Activated T-cell treated with anti-CD3 and anti-CD28 coated beads, Interleukin-2, amount 50 U/mL, for 1 hour (primary cell): ENCODE measurements at regions not wholly inside any gene's neighbourhood (a gene's known extent, or its start where the extent isn't known, plus 50 kb on each side); places are given as distances from the start of the nearest gene placed in this dataset.

Experiments used
- DNase-seq: peaks from one replicate; pipeline ENCODE4 v3.0.0-alpha.2; 2020

DNA sequence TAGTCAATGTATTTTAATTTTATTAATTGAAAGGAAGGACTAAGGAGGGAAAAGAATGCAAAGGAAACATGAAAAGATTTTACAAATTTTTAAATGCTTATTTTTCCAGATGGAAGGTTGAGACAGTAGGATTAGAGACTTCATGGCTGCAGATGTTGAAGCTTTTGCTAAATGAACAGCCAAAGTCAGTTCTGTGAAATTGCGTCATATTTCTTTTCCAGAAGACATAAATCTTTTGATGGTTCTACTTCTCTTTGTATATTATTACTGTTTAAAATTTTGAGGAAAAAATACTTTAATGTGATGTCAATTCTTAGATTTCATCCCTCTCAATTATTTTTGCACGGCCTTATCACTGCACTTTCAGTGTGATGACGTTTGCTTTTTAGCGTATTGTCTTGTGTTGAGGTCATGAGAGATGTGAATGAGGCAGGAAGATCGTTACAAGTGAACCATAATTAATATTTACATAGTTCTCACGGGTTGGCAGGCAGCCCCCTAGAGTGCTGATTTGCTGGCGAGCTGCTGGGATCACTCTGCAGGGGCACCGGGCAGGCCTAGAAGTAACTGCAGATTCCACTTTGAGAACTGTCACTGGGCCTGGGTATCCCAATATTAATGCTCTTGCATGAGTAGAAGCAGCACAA lies 158.1 kb downstream of the TBXT start:
- DNase-seq, result no peak

DNA sequence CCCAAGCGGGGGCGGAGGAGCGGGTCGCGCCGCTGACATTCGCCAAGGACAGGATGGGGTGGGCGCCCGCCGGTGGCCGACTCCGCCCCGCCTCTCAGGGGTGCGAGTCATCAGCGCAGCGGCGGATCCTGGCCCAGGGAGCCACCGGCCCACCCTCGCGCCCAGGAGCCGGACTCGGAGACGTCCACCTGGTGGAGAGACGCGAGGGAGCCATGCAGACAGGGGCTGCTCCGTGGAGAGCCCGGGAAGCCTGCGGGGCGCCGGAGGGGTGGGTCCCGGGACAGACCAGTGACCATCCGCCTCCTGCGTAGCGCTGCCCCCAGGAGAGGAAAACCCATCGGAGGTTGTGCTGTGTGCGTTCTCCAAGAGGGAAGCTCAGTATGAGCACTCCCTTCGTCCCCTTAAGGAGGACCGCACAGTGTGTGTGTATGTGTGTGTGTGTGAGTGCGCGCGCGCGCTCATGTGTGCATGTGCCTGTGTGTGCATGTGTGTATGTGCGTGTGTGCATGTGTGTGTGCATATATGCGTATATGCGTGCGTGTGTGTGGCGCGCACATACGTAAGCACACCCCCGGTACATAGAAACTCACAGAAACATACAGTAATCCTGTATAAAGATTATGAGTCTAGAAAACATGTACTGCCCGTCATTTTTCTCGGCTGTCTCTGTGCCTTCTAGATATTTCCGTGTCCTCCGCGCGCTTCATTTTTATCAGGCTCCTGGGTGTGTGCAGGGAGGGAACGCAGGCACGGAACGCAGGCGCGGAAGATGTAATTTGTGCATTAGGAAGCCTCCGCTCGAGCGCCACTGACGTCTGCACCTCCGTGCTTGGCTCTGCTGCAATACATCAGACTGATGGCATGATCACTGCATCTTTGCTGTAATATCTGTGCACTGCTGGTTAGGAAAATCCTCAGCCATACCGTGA lies 158.9 kb downstream of the TBXT start:
- DNase-seq, result no peak

GRCh38 chr6:166007349-166008263 lies 160.0 kb downstream of the TBXT start:
- DNase-seq, result no peak

DNA sequence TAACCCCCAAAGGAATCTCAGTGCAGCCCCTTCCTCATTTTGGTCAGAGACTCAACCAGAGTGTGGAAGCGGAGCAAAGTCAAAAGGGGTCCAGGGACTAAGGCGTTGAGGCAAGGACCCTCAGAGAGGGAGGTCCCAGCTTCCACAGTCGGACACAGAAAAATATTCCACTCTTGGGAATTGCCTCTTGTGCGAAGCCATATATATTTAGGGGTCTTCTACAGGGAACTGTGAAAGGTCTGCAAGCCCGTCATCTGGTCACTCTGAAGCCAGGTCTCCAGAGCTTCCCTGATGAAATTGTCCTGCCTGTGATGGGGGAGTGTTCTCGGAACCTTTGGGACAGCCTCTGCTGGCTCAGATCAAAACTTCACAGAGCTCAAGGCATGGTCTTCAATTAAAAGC lies 160.8 kb downstream of the TBXT start:
- no peak for DNase-seq

- no peak for DNase-seq
Measured at GRCh38 chr6:166005944-166006899, 161.4 kb downstream of the TBXT start.

GRCh38 chr6:166005401-166005943 lies 162.2 kb downstream of the TBXT start:
- DNase-seq, result no peak

GRCh38 chr6:166004876-166005275 lies 162.8 kb downstream of the TBXT start:
- no peak for DNase-seq

- no peak for DNase-seq
Measured at GRCh38 chr6:166004471-166004870, 163.2 kb downstream of the TBXT start.

DNA sequence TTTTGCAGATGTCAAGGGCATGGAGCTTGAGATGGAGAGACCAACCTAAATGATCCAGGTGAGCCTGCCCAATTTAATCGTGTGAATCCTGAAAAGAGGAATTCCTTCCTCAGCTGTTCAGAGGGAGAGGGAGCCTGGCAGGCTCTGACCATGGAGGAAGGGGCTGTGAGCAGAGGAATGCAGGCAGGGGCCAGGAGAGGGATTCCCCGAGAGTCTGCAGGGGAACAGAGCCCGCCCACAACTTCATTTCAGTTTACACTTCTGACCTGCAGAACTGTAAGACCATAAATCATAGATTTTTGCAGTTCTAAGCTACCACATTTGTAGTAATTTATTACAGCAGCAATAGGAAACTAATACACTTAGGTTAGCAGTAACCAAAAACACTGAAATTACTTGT lies 164.1 kb downstream of the TBXT start:
- DNase-seq, result no peak

DNA sequence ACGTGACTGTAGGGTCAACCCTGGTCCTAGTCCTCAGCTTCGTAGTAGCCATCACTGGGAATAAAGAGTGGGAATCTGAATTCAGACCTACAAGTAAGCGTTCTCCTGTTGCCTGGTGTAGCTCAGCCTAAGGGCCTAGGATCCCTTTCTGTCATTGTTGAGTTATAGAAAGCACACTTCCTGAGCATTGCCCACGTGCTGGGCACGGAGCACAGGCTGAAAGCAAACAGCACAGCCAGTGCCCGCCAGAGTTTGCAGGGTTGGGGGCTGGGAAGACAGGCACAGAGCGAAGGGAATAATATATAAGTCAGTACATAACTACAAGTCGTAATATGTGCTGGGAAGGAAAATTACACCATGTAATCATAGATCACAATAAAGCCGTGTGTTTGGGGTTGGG lies 166.3 kb downstream of the TBXT start:
- no peak for DNase-seq

DNA sequence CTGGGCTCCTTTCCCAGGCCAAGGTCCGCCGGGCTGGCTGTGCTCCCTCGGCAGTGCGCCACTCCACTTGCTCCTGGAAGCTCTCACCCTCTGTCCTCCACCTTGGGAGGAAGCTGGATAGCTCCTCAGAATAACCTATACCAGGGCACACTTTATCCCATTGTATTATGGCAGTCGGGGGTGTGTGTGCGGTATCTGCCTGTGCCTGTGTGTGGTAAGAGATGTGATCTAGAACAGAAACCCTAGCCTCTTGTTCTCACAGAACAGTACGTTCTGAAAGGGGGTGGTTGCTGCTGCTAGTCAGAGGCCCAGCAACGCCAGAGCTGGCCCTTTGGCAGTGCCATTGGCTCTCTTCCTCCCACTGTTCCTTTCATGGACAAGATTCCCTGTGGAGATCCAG lies 168.4 kb downstream of the TBXT start:
- DNase-seq, result no peak

DNA sequence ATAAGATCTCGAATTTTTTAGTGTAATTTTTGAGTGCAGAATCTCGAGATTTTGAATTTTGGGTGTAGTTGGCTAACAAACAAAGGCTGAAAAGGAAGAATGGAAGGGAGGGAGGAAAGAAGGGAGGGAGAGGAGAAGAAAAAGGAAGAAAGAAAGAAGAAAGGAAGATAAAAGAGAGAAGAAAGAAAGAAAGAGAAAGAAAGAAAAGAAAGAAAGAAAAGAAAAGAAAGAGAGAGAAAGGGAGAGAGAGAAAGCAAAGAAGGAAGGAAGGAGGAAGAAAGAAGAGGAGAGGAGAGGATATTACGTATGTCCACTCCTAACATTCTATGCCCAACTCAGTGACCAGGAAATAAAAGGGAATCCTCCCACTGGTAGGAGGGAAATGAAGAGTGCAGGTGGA lies 169.6 kb downstream of the TBXT start:
- no peak for DNase-seq

- no peak for DNase-seq
Measured at GRCh38 chr6:165991341-165991740, 176.3 kb downstream of the TBXT start.

DNA sequence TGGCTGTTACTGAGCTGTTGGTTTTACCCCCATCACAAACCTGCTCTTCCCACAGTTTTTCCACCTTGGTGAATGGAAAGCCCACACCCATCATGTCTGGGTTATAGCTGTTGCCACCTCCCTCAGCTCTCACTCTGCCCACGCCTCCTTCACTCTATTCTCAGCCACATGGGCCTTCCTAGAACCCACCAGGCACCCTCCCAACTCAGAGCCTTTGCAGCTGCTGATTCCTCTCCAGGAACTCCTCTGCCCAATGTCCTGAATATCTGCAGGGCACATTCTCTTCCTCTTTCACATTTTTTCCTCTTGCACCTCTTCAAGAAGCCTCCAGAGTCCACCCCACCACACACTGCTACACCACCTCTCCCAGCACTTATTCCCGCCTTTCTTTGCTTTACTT lies 177.4 kb downstream of the TBXT start:
- no peak for DNase-seq

DNA sequence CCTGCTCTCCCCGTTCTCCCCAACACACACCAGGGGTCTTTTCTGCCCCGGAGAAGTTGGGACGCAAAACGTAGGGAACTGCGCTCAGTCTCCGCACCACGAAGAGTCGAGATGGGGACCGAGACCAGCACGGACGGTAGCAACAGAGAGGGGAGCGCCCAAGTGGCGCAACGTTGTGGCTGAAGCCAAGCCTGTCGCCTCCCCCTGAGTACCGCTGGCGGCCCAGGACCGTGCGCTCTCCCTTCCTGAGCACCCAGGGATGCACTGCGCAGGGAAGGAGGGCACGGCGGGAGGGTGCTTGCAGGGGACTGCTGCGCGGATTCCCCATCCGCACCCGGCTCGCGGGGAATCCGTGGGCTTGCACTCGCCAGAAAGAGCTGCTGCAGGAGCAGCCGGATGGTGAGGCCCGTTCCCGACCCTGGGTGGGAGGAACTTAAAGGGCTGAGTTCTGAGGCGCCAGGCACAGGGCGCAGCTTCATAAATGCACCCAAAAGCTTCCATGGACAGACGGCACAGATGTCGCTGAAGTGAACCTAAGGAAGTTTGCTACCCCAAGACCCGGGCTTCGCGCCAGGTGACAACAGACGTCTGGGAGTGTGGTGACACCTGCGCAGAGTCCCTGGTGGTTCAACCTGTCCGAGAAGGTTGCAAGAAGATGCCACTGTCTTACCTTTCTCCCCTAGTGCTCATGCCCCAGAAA lies 178.7 kb downstream of the TBXT start:
- no peak for DNase-seq

DNA sequence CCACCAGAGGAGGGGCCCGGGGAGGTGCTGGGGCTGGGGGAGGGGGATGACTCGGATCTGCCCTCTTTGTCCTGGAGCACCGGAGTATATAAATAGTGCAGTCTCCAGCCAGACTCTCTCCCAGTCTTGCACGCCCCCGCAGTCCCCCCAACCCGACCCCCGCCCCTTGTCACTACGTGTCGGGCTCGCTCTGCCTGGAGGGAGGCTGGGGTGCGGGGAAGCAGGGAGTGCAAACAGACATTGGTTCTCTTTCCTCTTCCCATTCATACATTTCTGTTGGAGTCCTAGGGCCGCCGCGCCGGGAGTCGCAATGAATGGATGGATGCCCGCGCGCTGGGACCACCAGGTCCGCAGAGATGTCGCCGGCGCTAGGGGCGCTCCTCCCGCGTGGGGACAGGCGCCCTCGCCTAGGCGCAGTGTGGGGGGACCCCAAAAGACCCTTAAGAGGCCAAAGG lies 179.3 kb downstream of the TBXT start:
- no peak for DNase-seq

DNA sequence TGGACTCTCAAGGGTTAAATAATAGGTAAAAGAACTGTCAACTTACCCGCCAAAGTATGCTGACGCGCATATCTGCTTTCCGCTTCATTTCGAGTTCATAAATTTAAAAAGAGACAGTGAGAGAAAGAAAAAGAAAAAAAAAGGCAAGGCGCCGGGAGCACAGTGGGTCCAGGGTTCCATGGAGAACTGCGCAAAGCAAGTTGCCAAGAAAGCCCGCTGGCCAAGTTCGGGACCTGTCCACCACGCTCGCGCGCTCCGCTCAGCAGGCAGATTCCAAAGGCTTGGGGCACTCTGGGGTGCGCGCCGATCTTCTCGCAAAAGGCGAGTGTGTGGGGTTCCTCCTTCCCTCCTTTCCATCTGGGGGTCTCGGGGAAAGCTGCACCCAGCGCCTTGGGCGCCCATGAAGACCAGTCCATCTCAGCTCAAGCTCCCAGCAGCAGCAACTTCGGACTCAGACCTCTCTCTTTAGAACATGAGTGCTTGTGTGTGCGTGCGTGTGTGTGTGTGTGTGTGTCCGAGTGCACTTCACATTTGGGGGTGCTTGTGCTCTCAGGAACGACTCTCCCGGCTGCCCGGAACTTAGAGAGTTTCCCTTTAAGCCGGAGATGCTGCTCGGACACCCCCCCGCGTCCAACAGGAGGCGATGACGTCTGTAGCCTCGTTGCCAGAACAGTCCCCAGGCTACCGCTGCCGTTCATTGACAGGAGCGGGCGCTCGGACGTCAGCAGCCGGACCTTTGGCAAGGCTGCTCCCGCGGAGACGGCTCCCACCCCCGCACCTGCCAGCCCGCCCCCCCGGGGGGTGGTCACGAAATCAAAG lies 180.0 kb downstream of the TBXT start:
- DNase-seq, result no peak

DNA sequence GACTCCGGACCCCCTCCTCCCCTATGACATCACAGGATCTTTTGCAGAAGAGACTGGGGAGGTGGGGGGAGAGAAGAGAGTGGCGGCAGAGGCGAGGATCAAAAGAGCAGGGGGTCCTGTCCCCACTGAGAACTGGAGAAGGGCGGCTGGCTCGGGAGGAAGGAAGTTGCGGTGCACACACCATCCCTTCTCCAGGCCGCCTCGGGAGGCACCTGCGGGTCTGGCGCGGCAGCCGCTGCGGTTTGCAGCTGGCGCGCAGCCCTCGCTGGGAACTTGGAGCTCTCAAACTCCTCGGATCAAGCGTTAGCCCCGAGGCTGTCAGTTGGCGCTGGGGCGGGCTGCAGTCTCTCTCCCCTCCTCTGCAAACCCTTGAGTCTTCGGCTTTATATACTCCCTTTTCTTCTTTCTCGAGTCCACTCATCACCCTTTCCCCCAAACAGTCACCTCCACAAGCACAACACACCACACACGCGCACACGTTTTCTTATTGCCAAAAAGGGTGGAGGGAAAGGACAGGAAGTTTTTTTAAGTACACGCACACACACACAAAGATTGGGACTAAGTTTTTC lies 180.7 kb downstream of the TBXT start:
- DNase-seq, result no peak

- DNase-seq, result no peak
Measured at GRCh38 chr6:165986311-165986913, 181.2 kb downstream of the TBXT start.
